Esophagus muscularis mucosa (tissue), 3 donors: ENCODE measurements at regions not wholly inside any gene's neighbourhood (a gene's known extent, or its start where the extent isn't known, plus 50 kb on each side); places are given as distances from the start of the nearest gene placed in this dataset.

ENCODE experiments used
- CTCF ChIP-seq, 3 experiments: fragments of 200-600 bp in 2 of 3; fragments of 450-650 bp in 1 of 3; sonication (generic) in 2 of 3; IDR thresholded peaks; one replicate each; pipeline ENCODE4 v1.5.1; 2017 to 2019; ENCODE audit warnings: antibody characterized with exemption in 3 of 3, mild to moderate bottlenecking in 2 of 3, moderate library complexity in 1 of 3
- EP300 ChIP-seq: sonication (generic); formaldehyde crosslinking; IDR thresholded peaks from one replicate; pipeline ENCODE4 v1.6.1; 2017; ENCODE audit warnings: antibody characterized with exemption

- no peak for TF ChIP-seq CTCF (IDR thresholded peaks at IDR 0.05)
- no peak for TF ChIP-seq EP300
Measured at GRCh38 chr9:115278326-115279035, 160.5 kb upstream of the TNC start.
